Endometrial microvascular endothelial cells (primary cell): ENCODE measurements at regions not wholly inside any gene's neighbourhood (a gene's known extent, or its start where the extent isn't known, plus 50 kb on each side); places are given as distances from the start of the nearest gene placed in this dataset.

Experiments
- in situ Hi-C: cut with HindIII; loops from 2 replicates; pipeline ENCODE4 v1.10.0; 2017; ENCODE audit warnings: low sequenced_read_pairs, low pct_unique_long_range_greater_than_20kb; ENCODE audit errors: inconsistent ontology term

- in situ Hi-C loops: no loop called here
Observed at GRCh38 chr22:48803171-48803947, 1024.3 kb downstream of the BRD1 start.

GRCh38 chr22:48802576-48802975, 1025.1 kb downstream of the BRD1 start:
- in situ Hi-C loops: no loop called here

GRCh38 chr22:48800886-48801607, 1026.6 kb downstream of the BRD1 start:
- in situ Hi-C loops: no loop called here

- in situ Hi-C loops: no loop called here
Observed at GRCh38 chr22:48800036-48800885, 1027.4 kb downstream of the BRD1 start.

GRCh38 chr22:48799227-48799970, 1028.3 kb downstream of the BRD1 start:
- in situ Hi-C loops: no loop called here

- in situ Hi-C loops: no loop called here
Observed at GRCh38 chr22:48798281-48799226, 1029.1 kb downstream of the BRD1 start.

- in situ Hi-C loops: no loop called here
Observed at GRCh38 chr22:48797731-48798130, 1029.9 kb downstream of the BRD1 start.

GRCh38 chr22:48796310-48797015, 1031.2 kb downstream of the BRD1 start:
- in situ Hi-C loops: no loop called here

- in situ Hi-C loops: no loop called here
Observed at GRCh38 chr22:48795664-48796063, 1032.0 kb downstream of the BRD1 start.

GRCh38 chr22:48794906-48795305, 1032.8 kb downstream of the BRD1 start:
- in situ Hi-C loops: no loop called here

- in situ Hi-C loops: no loop called here
Observed at GRCh38 chr22:48793949-48794348, 1033.7 kb downstream of the BRD1 start.

GRCh38 chr22:48786679-48786996, 1041.0 kb downstream of the BRD1 start:
- in situ Hi-C loops: no loop called here

GRCh38 chr22:48785792-48786678, 1041.6 kb downstream of the BRD1 start:
- in situ Hi-C loops: no loop called here

GRCh38 chr22:48784701-48785503, 1042.8 kb downstream of the BRD1 start:
- in situ Hi-C loops: no loop called here

- in situ Hi-C loops: no loop called here
Observed at GRCh38 chr22:48783821-48784266, 1043.8 kb downstream of the BRD1 start.
